ENCODE measurements at regions not wholly inside any gene's neighbourhood (a gene's known extent, or its start where the extent isn't known, plus 50 kb on each side); places are given as distances from the start of the nearest gene placed in this dataset.

DNA sequence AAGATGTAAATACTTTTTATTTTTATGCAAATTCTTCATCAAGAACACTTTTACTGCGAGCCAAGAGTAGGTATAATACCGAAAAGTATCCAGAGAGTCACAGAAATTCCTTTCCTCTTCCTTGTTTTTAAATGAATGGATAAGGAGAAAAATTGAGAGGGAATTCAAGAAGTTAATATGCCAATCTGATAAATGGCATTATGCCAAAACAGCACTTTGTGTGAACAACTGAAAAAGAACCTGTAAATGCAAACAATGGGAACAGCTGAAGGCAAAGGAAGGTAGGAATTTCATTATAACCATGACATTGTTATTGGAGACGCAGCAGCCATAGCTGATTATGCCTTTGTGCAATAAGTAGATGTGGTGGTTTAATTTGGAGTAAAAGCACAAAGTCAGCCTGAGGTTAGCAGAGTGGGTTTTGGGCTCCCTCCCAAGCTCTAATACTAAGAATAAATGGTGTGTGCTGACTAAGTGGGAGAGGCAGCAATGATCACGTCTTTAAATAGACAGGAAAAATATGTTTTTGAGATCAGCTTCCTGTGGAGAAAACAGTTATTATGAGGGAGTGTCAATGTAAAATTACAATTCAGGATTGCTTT, 209.8 kb upstream of the NDST4 start:
- TF ChIP-seq CTCF (IDR thresholded peaks at IDR 0.05; ENCODE audit: poor library complexity) (no peak), EZH2phosphoT487 (IDR thresholded peaks at IDR 0.05; ENCODE audit: low read depth, severe bottlenecking, unreplicated experiment) (no peak), EZH2 (IDR thresholded peaks at IDR 0.05; ENCODE audit: borderline replicate concordance) (no peak)

All from hepatocyte (in vitro differentiated cells).